ENCODE measurements at regions not wholly inside any gene's neighbourhood (a gene's known extent, or its start where the extent isn't known, plus 50 kb on each side); places are given as distances from the start of the nearest gene placed in this dataset.

DNA sequence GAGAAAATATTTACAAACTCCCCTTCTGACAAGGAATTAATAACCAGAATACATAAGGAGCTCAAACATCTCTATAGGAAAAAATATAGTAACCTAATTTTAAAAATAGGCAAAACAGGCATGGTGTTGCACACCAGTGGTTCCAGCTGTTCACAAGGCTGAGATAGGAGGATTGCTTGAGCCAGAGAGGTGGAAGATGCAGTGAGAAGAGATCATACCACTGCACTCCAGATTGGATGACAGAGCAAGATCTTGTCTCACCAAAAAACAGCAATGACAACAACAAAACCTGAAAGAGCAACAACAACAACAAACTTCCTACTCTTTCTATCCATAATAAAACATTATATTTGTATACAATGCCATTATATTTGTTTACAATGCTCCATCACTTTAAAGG, 304.4 kb upstream of the CNTNAP2 start:
- TF ChIP-seq, protein P1, sequence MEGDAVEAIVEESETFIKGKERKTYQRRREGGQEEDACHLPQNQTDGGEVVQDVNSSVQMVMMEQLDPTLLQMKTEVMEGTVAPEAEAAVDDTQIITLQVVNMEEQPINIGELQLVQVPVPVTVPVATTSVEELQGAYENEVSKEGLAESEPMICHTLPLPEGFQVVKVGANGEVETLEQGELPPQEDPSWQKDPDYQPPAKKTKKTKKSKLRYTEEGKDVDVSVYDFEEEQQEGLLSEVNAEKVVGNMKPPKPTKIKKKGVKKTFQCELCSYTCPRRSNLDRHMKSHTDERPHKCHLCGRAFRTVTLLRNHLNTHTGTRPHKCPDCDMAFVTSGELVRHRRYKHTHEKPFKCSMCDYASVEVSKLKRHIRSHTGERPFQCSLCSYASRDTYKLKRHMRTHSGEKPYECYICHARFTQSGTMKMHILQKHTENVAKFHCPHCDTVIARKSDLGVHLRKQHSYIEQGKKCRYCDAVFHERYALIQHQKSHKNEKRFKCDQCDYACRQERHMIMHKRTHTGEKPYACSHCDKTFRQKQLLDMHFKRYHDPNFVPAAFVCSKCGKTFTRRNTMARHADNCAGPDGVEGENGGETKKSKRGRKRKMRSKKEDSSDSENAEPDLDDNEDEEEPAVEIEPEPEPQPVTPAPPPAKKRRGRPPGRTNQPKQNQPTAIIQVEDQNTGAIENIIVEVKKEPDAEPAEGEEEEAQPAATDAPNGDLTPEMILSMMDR (IDR thresholded peaks at IDR 0.05), result no peak
- no peak for TF ChIP-seq POLR2A (IDR thresholded peaks at IDR 0.05)
